Neural progenitor cell (in vitro differentiated cells): ENCODE measurements at regions not wholly inside any gene's neighbourhood (a gene's known extent, or its start where the extent isn't known, plus 50 kb on each side); places are given as distances from the start of the nearest gene placed in this dataset.

Experiments
- CTCF ChIP-seq: fragments of 200-600 bp; sonication (generic); IDR thresholded peaks from 2 replicates; pipeline ENCODE4 v1.5.1; 2017; ENCODE audit warnings: antibody characterized with exemption, mild to moderate bottlenecking
- EZH2 ChIP-seq: fragments of 200-600 bp; sonication (generic); IDR thresholded peaks from 2 replicates; pipeline ENCODE4 v1.6.1; 2017; ENCODE audit warnings: antibody characterized with exemption, mild to moderate bottlenecking, moderate library complexity

- no peak for TF ChIP-seq CTCF
- no peak for TF ChIP-seq EZH2
Observed at GRCh38 chr2:64727843-64728463, 74.2 kb upstream of the SERTAD2 start.
